Fibroblast of pulmonary artery (primary cell): ENCODE measurements at regions not wholly inside any gene's neighbourhood (a gene's known extent, or its start where the extent isn't known, plus 50 kb on each side); places are given as distances from the start of the nearest gene placed in this dataset.
"Not testable (repeated sequence)": the region's sequence is repeated elsewhere in the genome, so short reads cannot be mapped to it uniquely, and the experiment has no call there.

Source experiments
- DNase-seq: peaks from one replicate; pipeline ENCODE4 v3.0.0-alpha.2; 2010; ENCODE audit warnings: low read depth
- H3K4me3 ChIP-seq: replicated peaks from 2 replicates; pipeline ENCODE4 v1.5.1; 2011; ENCODE audit warnings: low read depth, mild to moderate bottlenecking, control low read depth, low read length, moderate library complexity
- TF ChIP-seq, protein P1 (sequence below): IDR thresholded peaks from 2 replicates; pipeline ENCODE4 v1.5.1; 2011; ENCODE audit warnings: mild to moderate bottlenecking, control low read depth, low read length, inconsistent platforms; ENCODE audit errors: missing control alignments

DNA sequence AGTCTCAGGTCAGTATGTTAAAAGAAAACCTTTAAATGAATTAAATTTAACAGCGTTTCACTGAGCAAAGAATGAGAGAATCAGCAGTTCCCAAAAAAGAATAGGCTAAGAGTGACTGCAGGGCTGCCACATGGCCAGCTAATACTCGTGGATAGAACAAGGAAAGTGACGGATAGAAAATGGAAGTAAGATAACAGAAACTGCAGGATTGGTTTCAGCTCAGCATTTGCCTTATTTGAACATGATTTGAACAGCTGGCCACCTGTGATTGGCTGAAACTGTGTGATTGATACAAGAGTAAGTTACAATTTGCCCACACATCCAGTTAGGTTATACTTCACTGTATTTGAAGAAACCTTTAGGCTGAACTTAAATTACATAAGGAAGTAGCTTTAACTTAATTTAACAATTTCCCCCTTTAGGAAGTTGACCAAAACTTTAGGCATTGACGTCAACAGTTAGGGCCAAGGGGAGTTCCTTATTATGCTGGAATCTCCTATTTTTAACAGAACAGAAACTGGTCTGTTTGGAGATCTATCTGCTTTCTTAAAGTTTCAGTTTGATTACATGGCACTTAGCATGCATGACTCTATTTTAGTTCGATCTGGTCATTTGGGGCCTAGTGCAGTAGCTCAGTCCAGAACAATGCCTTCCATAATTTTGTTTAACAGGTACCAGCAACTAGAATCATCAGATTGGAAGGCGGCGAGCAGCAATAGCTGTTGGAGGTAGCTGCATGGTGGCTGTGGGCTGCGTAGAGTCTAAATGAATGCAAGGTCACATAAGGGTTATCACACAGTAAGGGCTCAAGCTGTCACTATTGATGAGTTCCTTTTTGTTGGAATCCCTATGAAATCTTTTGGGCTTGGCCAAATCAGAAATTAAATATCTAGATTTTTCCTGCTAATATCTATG is 143.4 kb downstream of the TRIM43 start:
- TF ChIP-seq, protein P1, sequence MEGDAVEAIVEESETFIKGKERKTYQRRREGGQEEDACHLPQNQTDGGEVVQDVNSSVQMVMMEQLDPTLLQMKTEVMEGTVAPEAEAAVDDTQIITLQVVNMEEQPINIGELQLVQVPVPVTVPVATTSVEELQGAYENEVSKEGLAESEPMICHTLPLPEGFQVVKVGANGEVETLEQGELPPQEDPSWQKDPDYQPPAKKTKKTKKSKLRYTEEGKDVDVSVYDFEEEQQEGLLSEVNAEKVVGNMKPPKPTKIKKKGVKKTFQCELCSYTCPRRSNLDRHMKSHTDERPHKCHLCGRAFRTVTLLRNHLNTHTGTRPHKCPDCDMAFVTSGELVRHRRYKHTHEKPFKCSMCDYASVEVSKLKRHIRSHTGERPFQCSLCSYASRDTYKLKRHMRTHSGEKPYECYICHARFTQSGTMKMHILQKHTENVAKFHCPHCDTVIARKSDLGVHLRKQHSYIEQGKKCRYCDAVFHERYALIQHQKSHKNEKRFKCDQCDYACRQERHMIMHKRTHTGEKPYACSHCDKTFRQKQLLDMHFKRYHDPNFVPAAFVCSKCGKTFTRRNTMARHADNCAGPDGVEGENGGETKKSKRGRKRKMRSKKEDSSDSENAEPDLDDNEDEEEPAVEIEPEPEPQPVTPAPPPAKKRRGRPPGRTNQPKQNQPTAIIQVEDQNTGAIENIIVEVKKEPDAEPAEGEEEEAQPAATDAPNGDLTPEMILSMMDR = no peak
- no peak overlapping the region for H3K4me3 ChIP-seq
- DNase-seq = no peak

DNA sequence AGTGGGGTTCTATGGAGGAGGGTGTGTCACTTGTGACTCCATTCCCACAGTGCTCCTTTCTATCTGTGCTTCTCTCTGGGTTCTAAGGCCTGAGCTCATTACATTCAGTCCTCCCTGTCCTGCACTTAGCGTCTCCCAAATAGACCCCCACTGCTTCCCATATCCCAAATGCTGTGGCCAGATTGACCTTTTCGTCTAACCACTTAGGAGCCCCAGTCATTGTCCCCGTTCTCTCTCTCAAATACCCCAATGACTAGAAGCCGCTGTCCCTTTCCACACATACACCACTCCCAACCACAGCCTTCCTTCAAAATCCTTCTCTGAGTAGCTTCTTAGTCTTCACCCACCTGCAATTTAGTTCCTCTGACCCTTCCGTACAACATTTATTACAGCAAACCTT is 146.5 kb downstream of the TRIM43 start:
- TF ChIP-seq, protein P1 = no peak
- DNase-seq = no peak
- H3K4me3 ChIP-seq = no peak overlapping the region

DNA sequence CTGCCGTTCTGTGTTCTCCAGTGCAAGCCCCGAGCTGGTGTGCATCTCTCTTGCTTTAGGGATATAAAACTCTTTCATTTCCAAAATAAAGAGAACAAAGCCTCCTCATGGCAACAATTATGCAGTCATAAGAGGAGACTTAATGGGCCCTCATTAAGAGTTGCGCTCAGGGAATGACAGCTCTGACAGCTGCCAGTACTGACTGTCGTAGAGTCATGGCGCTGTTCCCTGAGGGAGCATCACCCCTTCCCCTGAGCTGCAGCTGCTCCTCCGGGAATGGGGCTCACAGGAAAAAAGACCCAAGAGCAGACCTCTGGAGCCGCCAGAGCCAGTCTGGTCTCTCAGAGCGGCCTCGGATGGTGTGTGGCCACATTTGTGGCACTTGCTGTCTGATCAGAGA is 160.3 kb downstream of the TRIM43 start:
- DNase-seq = not testable (repeated sequence)

DNA sequence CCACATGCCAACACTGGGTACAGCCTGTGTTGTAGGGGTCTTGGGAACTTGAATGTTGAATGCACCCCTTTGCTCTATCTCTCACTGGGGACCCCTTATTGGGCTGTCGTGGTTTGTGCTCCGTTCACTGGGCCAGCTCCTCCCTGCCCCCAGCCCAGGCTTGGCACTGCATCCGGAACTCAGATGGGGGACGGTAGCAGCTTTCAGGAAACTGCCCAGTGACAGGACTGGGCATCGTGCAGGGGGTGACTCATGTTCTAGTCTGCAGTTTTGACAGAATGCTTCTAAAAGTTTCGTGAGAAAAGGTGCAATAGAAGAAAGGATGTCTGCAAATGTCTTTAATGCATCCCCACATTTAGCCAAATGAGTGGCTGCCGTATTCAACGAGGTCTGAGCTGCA is 162.0 kb downstream of the TRIM43 start:
- DNase-seq, H3K4me3 ChIP-seq: not testable (repeated sequence)

More for the DNA sequence above, 160.3 kb downstream of the TRIM43 start:
- H3K4me3 ChIP-seq = not testable (repeated sequence)

DNA sequence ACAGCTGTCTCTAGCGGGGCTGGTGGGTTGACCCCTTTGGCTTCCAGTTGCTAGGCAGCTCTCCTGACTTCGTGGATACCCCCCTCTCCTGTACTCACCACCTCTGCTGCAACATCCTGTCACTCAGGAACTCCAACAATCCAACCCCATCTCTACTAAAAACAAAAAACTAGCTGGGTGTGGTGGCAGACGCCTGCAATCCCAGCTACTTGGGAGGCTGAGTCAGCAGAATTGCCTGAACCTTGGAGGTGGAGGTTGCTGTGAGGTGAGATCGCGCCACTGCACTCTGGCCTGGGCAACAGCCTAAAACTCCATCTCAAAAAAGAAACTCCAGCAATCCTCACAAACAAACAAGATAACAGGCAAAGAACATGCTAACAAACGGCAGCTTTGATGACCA is 162.4 kb downstream of the TRIM43 start:
- not testable (repeated sequence) for H3K4me3 ChIP-seq, DNase-seq

DNA sequence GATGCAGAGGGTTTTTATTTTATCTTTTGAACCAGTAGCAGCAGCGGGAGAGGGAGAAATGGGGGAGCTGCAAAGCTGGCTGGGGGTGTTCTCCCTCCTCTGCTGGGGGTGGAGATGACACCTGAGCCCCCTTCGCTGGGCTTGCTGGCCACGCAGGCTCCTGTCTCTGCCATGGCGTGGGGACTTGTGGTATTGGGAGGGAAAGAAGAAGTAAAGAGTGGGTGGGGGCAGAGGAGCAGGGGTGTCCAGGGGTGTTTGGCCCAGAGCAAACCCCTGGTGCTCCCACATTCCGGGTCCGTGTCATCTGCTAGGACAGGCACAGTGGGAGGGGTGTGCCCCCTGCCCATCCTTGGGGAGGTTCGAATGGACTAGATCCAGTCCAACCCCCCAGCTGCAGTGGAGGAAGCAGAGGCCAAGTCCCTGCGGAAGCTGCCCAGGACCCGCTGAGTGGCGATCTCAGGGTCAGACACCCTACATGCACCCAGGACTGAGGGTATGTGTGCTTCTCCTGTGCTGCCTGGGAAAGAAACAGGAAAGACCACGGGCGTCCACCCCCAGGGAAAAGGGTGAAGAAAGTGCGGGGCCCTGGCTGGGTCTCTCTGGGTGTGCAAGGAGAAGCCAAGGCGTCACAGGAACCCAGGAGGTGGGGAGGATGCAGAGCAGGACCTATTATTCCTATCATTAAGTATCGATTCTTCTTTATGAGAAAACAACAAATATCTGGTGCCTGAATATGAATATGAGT is 163.2 kb downstream of the TRIM43 start:
- H3K4me3 ChIP-seq, DNase-seq: not testable (repeated sequence)

DNA sequence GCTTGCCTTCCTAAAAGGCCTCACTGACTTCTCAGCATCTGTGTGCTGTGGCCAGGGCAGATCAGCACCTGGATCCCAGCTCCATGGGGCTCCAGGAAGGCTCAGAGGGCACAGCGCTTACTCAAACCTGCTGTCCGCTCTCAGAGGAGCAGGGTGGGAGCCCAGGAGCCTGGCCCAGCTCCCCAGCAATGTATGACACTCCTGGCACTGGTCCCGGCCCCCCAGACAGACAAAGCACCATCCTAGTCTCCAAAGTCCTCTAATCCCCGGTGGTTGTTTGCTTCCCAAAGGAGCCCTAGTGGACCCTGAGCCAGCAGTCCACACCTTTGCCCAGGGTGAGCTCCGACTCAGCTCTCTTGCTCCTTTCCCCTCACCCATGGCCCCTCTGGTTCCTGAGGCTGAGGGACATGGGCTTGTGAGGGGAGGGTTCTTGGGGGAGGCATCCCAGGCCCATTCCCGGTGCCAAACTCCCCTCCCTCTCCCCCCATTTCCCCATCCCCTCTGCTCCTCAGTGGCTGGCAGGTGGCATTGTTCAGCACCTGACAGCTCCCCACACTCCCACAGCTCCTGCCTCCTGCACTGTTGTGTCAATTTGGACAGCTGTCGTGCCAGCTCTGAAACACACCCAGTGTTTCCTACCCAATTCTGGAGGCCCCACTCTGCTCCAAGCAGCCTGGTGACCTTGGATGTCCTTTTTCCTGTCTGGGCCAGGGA is 164.3 kb downstream of the TRIM43 start:
- not testable (repeated sequence) for H3K4me3 ChIP-seq, DNase-seq

DNA sequence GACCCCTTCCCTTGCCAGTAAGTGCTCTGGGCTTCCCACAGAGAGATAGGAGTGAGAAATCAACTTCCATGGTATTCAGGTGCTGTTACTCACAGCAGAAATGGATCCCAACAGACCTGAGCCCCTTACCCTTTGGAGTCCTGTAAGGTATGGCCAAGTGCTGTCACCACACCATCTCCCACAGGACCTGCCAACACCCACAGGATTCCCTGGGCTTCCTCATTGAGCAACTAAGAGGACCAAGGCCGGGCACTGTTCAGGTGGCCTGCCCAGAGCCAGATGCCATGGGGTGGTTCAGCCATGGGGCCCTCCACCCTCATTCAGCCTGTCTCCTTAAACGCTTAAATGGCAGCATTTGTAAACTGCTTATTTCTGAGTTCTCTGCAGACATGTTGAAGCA is 166.2 kb downstream of the TRIM43 start:
- no peak for DNase-seq
- H3K4me3 ChIP-seq = no peak overlapping the region
- TF ChIP-seq, protein P1 = no peak

DNA sequence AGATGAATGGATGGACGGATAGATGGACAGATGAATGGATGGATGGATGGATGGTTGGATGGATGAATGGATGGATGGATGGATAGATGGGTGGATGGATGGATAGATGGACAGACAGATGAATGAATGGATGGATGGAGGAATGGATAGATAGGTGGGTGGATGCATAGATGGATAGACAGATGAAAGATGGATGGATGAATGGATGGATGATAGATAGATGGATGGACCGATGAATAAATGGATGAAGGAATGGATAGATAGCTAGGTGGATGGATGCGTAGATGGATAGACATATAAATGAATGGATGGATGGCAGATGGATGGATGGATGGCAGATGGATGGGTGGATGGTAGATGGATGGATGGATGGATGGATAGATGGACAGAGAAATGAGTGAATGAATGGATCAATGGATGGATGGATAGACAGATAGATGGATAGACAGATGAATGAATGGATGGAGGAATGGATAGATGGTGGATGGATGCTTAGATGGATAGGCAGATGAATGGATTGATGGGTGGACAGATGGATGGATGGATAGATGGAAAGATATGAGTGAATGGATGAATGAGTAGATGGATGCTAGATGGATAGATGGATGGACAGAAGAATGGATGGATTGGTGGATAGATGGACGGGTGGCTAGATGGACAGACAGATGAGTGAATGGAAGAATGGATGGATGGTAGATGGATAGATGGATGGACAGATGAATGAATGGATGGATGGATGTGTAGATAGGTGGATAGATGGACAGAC is 167.9 kb downstream of the TRIM43 start:
- no peak for DNase-seq
- no peak overlapping the region for H3K4me3 ChIP-seq

More for the DNA sequence above, 167.9 kb downstream of the TRIM43 start:
- TF ChIP-seq, protein P1 = no peak
